Panc1 (cell line): ENCODE measurements at regions not wholly inside any gene's neighbourhood (a gene's known extent, or its start where the extent isn't known, plus 50 kb on each side); places are given as distances from the start of the nearest gene placed in this dataset.

Source experiments
- ATAC-seq: fragments of 200-7000 bp; cut with Tn5 transposase; 2 replicates; pipeline ENCODE4 v1.9.1; 2020; ENCODE audit warnings: mild to moderate bottlenecking, moderate library complexity
- BruUV-seq: library from RNA; stranded (reverse); fragments of 400-500 nt; replicated peaks from 2 replicates; lab custom pipeline; 2021; lab: Mats Ljungman, UMichigan
- CTCF ChIA-PET: fragments of 300-600 bp; sonication (Branson Sonifier 250); formaldehyde crosslinking; loops from one replicate; lab custom pipeline; 2022; ENCODE audit warnings: antibody characterized with exemption; lab: Charles Lee
- POLR2A ChIA-PET: fragments of 300-600 bp; sonication (Branson Sonifier 250); formaldehyde crosslinking; loops from one replicate; lab custom pipeline; 2022; ENCODE audit warnings: antibody characterized with exemption; lab: Charles Lee
- DNase-seq: peaks from one replicate; pipeline ENCODE4 v3.0.0-alpha.2; 2010; ENCODE audit warnings: low read depth, low spot score
- H3K27ac ChIP-seq: 2 replicates; pipeline ENCODE4 v1.5.1; 2011; ENCODE audit warnings: mild to moderate bottlenecking, low read length, inconsistent platforms
- H3K27me3 ChIP-seq: fragments of 200-500 bp; sonication (Bioruptor generic); 2 replicates; pipeline ENCODE4 v1.6.0; 2014; ENCODE audit warnings: low read length, inconsistent platforms; ENCODE audit not compliant: control insufficient read depth, insufficient read depth
- H3K36me3 ChIP-seq: fragments of 200-500 bp; sonication (Bioruptor generic); 2 replicates; pipeline ENCODE4 v1.5.1; 2014; ENCODE audit warnings: inconsistent platforms, mild to moderate bottlenecking, low read length, moderate library complexity; ENCODE audit not compliant: control insufficient read depth, insufficient read depth
- H3K4me1 ChIP-seq: 2 replicates; pipeline ENCODE4 v1.5.1; 2011; ENCODE audit warnings: inconsistent platforms, mild to moderate bottlenecking, low read length, moderate library complexity; ENCODE audit not compliant: control insufficient read depth, insufficient read depth
- H3K4me3 ChIP-seq, 2 experiments: 2 replicates each; pipeline ENCODE4 v1.5.1; 2011 to 2012; ENCODE audit warnings: low read depth in 2 of 2, low read length in 2 of 2, mild to moderate bottlenecking in 2 of 2, inconsistent platforms in 1 of 2, moderate library complexity in 1 of 2
- H3K9me3 ChIP-seq: fragments of 200-500 bp; sonication (Bioruptor generic); 2 replicates; pipeline ENCODE4 v1.5.1; 2014; ENCODE audit warnings: low read depth, mild to moderate bottlenecking, inconsistent platforms, low read length, moderate library complexity; ENCODE audit not compliant: control insufficient read depth, insufficient read depth
- CTCF ChIP-seq: fragments of 450-650 bp; IDR thresholded peaks from 2 replicates; pipeline ENCODE4 v1.5.1; 2017; ENCODE audit warnings: mild to moderate bottlenecking
- POLR2AphosphoS5 ChIP-seq: IDR thresholded peaks from 2 replicates; pipeline ENCODE4 v1.6.1; 2012; ENCODE audit warnings: mild to moderate bottlenecking, low read depth, low read length, moderate library complexity
- REST ChIP-seq, 2 experiments: IDR thresholded peaks; 2 replicates each; pipeline ENCODE4 v1.6.1; 2011 to 2012; ENCODE audit warnings: low read depth in 2 of 2, control low read depth in 1 of 2, low read length in 1 of 2, mild to moderate bottlenecking in 1 of 2, moderate library complexity in 1 of 2; ENCODE audit not compliant: insufficient read depth in 1 of 2
- SIN3A ChIP-seq: IDR thresholded peaks from 2 replicates; pipeline ENCODE4 v1.6.1; 2012; ENCODE audit warnings: low read depth, mild to moderate bottlenecking, low read length, moderate library complexity, borderline replicate concordance; ENCODE audit not compliant: insufficient read depth
- TCF7L2 ChIP-seq: IDR thresholded peaks from 2 replicates; pipeline ENCODE4 v1.6.1; 2011; ENCODE audit warnings: mild to moderate bottlenecking, low read depth, low read length, inconsistent platforms
- in situ Hi-C: cut with HindIII; loops from 2 replicates; pipeline ENCODE4 v1.10.0; 2016; ENCODE audit warnings: low sequenced_read_pairs, low pct_unique_long_range_greater_than_20kb
- intact Hi-C: fragments of 100-400 bp; cut with micrococcal nuclease; formaldehyde crosslinking; loops from one replicate; pipeline ENCODE4 v1.10.0; 2022; ENCODE audit not compliant: unreplicated experiment

- DNase-seq (no peak), ATAC-seq (no peak)
- in situ Hi-C loops: no loop called here
- H3K36me3 ChIP-seq: no peaks in the 10 kb centered on the region
- ChIA-PET POLR2A (interaction anchor here (0.7 kb wide), 1 partner anchor 14 kb away, joined by 3 read pairs; no protein-coding TSS in a partner anchor), CTCF (interaction anchor here (0.6 kb wide), 1 partner anchor 44 kb away, joined by 6 read pairs; no protein-coding TSS in a partner anchor)
- H3K4me3 ChIP-seq: no peak overlapping the region
- BruUV-seq: no TSS peak
- H3K4me1 ChIP-seq: no peaks in the 10 kb centered on the region
- no peaks in the 10 kb centered on the region for H3K27me3 ChIP-seq
- intact Hi-C loops: no loop called here
- H3K9me3 ChIP-seq: peaks cover 18% of the 10 kb centered on the region; the same call in 1 of the 2 replicates
- TF ChIP-seq SIN3A (no peak), CTCF (no peak), REST (IDR thresholded peaks at IDR 0.05; ENCODE audit: insufficient read depth in 1 of 2, low read depth in 2 of 2, low read length in 1 of 2) (no peak), TCF7L2 (no peak), POLR2AphosphoS5 (no peak)
- no peak overlapping the region for H3K27ac ChIP-seq
Measured at GRCh38 chr7:45998506-45998905, 77.4 kb upstream of the IGFBP3 start.

GRCh38 chr7:45993621-45994020 is 72.5 kb upstream of the IGFBP3 start:
- POLR2A ChIA-PET: no interaction called here
- Histone ChIP-seq H3K9me3 (peaks cover 18% of the 10 kb centered on the region; the same call in 1 of the 2 replicates), H3K27me3 (no peaks in the 10 kb centered on the region), H3K36me3 (no peaks in the 10 kb centered on the region), H3K4me1 (no peaks in the 10 kb centered on the region), H3K27ac (no peak overlapping the region), H3K4me3 (no peak overlapping the region)
- in situ Hi-C loops (no loop called here), intact Hi-C loops (no loop called here)
- DNase-seq: no peak
- BruUV-seq: no TSS peak
- ATAC-seq: no peak
- CTCF ChIA-PET: interaction anchor here (0.7 kb wide), 1 partner anchor 18 kb away, joined by 4 read pairs; no protein-coding TSS in a partner anchor
- TF ChIP-seq CTCF: no peak
- TF ChIP-seq POLR2AphosphoS5: no peak
- no peak for TF ChIP-seq SIN3A
- no peak for TF ChIP-seq TCF7L2
- no peak for TF ChIP-seq REST (IDR thresholded peaks at IDR 0.05; ENCODE audit: insufficient read depth in 1 of 2, low read depth in 2 of 2, low read length in 1 of 2)
